ENCODE measurements at regions not wholly inside any gene's neighbourhood (a gene's known extent, or its start where the extent isn't known, plus 50 kb on each side); places are given as distances from the start of the nearest gene placed in this dataset.
"Not testable (repeated sequence)": the region's sequence is repeated elsewhere in the genome, so short reads cannot be mapped to it uniquely, and the experiment has no call there.

- DNase-seq: no peak
Measured at GRCh38 chr6:19159089-19159488, 678.1 kb upstream of the ID4 start.

DNA sequence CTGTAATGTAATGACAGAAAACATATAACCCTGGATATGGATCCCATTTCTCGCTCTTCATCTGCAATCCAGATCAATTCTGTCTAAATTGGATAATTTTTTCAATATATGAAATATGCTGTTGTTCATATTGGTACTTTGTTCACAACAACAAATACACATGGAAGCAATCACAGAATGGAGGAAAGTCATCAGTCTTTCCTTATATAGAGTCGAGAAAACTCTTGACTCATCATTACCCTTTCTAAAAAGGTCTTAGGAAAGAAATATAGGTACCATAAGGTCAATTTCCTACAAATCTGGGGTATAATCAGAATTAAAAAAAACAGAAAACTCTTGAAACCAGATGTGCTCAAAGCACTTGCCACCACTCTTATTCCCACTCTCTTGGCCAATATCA, 677.6 kb upstream of the ID4 start:
- no peak for DNase-seq

DNA sequence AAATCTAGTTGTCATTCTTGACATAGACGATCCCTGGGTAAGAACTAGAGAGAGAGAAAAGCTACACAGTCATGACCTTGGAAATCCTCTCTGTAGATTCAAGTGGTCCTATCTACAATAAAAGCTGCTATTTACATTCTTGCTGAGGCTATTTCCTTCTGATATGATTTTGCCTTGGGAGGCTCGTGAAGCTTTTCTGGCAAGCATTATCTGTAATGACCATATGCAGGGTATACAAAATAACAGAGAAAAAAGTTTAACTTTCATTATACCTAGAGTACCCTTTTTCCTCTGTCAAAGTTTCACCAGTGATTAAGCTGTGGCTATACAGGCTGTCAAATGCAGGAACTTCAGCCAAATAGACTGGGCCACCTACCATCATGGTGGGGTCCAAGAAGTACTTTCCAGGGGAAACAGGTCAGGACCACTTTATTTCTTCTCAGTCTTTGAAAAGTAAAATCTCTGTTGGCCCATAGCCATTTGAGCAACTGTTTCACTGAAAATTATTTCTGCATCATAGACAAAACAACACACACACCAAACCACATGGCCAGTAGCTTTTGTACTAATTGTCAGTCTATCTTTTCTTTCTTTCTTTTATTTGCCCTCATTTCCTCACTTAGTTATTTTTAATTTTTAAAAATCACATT, 677.0 kb upstream of the ID4 start:
- DNase-seq: no peak

- no peak for DNase-seq
Measured at GRCh38 chr6:19167251-19167650, 669.9 kb upstream of the ID4 start.

DNA sequence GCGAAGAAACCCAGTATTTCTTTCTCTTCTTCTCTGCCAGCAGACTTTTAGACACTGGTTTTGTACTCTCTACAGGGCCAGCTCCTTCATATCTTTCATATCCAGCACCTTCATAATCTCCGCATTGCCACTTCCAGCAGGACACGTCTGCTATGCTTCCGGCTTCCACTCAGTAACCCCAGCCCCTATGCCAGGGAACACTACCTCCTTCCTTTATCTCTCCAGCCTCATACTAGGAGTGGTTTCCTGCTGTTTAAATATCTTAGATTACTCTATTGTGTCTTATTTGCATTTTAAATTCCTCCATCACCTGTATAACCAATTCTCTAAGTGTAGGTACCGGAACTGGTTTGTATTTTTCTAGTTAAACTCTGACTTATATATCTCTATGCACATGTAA, 667.8 kb upstream of the ID4 start:
- DNase-seq: no peak

DNA sequence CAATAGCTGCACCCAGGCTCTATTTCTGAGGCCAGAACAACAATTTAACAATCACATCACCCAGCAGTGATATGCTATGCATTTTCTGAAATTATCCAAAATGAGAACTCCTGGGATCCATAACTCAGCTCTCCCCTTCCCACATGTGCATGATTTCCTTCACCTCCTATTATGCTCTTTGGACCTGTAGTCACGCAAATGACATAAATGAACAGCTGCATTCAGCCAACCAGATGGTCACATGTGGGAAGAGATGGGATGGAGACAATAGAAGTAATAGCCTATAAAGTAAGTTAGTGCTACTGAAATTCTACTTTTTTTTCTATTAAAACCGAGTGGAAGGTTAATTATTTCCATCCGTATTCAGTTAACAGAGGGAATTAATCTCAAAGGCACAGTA, 662.1 kb upstream of the ID4 start:
- no peak for DNase-seq

- DNase-seq: no peak
Measured at GRCh38 chr6:19180348-19181072, 656.7 kb upstream of the ID4 start.

- no peak for DNase-seq
Measured at GRCh38 chr6:19181211-19181610, 656.0 kb upstream of the ID4 start.

DNA sequence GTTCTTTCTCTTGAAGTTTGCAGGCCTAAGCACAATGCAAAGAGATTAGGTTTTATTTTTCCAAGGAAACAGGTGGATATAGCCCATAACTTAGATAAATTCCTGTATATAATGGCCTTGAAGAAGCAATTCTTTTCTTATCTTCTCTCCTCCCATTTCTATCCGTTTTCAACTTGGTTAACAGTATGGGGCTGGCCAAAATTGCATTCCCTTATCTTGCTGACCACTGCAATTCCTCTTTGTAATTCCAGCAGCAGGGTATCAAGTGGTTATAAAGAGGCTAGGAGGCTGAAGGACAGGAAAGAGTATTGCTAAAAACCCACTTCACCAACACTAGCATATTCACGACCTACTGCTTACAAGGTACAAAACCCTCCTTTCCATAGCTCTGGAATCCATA, 643.5 kb upstream of the ID4 start:
- DNase-seq: no peak

GRCh38 chr6:19204445-19204844, 632.7 kb upstream of the ID4 start:
- DNase-seq: no peak

GRCh38 chr6:19205076-19205475, 632.1 kb upstream of the ID4 start:
- DNase-seq: no peak

- no peak for DNase-seq
Measured at GRCh38 chr6:19209202-19209601, 628.0 kb upstream of the ID4 start.

- DNase-seq: no peak
Measured at GRCh38 chr6:19210849-19211590, 626.1 kb upstream of the ID4 start.

GRCh38 chr6:19214231-19214630, 622.9 kb upstream of the ID4 start:
- no peak for DNase-seq

- no peak for DNase-seq
Measured at GRCh38 chr6:19219931-19220330, 617.2 kb upstream of the ID4 start.

GRCh38 chr6:19231878-19232561, 605.1 kb upstream of the ID4 start:
- no peak for DNase-seq

DNA sequence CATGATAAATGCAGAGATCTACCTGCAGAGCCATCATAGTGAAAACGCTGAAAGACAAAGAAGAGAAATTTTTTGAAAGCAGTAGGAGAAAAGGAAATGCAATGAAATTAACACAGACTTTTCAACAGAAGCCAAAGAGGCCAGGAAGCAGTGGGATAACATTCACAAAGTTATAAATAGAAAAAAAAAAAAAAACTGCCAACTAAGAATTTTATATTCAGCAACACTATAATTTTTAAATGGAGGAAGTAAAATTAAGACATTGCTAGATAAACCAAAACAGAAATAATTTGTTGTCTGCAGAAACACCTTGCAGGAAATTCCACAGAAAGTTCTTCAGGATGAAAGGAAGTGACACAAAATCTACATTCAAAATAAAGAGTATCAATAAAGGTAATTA, 591.5 kb upstream of the ID4 start:
- no peak for DNase-seq

- not testable (repeated sequence) for DNase-seq
Measured at GRCh38 chr6:19247181-19247580, 590.0 kb upstream of the ID4 start.

DNA sequence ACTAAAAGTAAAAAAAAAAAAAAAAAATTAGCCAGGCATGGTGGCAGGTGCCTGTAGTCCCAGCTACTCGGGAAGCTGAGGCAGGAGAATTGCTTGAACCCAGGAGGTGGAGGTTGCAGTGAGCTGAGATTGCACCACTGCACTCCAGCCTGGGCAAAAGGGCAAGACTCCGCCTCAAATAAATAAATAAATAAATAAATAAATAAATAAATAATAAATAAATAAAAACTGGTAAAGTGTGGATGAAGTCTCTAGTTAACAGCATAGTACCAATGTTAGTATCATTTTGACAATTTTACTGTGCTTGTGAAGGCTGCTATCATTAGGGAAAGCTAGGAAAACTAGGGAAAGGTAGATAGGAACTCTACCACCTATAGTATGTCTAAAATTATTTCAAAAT, 581.0 kb upstream of the ID4 start:
- not testable (repeated sequence) for DNase-seq

DNA sequence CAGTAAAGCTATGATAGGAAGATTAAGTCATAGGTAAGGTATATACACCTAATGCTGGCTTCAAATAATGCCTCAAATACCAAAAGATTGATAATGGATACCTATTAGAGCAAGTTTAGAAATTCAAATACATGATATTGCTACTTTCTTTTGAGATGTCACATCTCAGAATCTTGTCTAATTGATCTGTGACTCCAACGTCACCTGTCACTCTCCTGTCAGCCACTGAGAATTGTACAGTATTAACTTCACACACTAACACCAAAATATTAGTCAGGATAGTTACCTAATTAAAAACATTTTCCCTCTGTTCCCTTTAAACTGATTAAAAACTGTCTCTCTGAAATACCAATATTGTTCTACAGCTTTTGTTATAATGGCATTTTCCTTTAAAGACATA, 575.5 kb upstream of the ID4 start:
- no peak for DNase-seq

- DNase-seq: no peak
Measured at GRCh38 chr6:19268117-19268516, 569.1 kb upstream of the ID4 start.

GRCh38 chr6:19268718-19269117, 568.5 kb upstream of the ID4 start:
- DNase-seq: no peak

GRCh38 chr6:19269341-19269898, 567.8 kb upstream of the ID4 start:
- no peak for DNase-seq
